Sciatic nerve (tissue), 2 donors: ENCODE measurements at regions not wholly inside any gene's neighbourhood (a gene's known extent, or its start where the extent isn't known, plus 50 kb on each side); places are given as distances from the start of the nearest gene placed in this dataset.
"Not testable (repeated sequence)": the region's sequence is repeated elsewhere in the genome, so short reads cannot be mapped to it uniquely, and the experiment has no call there.

ENCODE experiments used
- ATAC-seq: fragments of 200-7000 bp; cut with Tn5 transposase; one replicate; pipeline ENCODE4 v1.9.1; 2020; ENCODE audit warnings: mild to moderate bottlenecking, moderate library complexity
- DNase-seq: peaks from one replicate; pipeline ENCODE4 v3.0.0-alpha.2; 2020; ENCODE audit warnings: low spot score
- intact Hi-C: fragments of 100-400 bp; cut with DNase I; formaldehyde crosslinking; loops from one replicate; pipeline ENCODE4 v1.14.2; 2022
- donor health status: DM: no; HTN: no; CAD: no.
- donor health status: DM: no; HTN: no; CAD: no.

DNA sequence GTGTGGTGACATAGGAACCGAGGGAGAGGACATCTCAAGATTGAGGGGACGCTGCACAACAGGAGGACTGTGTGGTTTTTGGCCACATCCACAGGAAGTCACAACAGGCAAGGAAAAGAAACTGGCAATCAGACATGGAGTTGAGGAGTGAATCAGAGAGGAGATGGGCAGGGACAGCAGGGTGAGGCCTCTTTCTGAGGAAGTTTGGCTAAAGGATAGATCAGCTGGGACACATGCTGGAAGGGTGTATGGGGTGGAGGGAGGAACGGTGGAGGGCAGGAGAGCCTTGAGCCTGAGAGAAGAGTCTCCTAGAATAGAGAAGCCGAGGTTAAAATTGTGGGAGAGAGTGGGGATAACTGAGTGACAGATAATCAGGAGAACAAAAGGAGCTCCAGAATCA is 75.1 kb upstream of the CIDEA start:
- DNase-seq, intact Hi-C loops, ATAC-seq: not testable (repeated sequence)

DNA sequence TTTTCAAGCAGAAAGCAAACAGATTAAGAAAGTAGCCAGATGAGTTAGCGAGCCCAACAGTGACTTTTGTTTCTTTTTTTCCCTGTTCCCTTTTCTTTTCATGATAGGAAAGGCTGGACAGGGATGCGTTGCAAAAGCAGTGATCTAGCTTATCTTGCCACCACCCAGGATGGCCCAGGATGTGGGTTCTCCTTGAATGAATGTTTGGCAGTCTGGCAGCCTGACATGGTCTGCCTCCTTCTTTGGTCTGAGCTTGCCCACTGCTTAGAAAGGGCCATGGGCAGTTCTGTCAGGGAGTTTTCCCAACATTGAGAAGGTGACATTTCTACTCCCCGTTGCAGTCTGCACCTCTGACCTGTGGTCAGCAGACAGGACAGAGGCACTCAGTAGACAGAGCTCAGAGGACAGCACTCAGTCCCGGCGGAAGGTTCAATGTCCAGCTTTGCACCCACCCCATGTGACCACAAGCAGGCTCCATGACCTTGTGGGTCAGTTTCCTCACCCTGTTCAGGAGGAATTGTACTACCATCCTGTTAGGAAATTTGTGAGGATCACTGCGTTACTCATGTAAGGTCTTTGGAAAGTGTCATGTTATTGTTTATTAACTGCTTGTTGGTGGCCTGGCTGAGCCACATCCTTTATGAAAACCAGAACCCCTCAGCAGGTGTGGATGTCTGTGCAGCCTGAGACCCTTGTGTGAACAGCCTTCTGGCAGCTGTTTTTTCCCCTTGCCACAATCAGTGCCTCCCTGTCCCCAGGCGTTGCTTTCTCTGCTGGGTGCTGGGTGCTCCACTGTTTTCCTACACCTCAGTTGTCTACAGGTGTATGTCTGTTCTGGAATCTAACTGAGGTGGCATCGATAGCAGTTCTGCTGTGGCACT is 74.2 kb upstream of the CIDEA start:
- ATAC-seq, DNase-seq, intact Hi-C loops: not testable (repeated sequence)

DNA sequence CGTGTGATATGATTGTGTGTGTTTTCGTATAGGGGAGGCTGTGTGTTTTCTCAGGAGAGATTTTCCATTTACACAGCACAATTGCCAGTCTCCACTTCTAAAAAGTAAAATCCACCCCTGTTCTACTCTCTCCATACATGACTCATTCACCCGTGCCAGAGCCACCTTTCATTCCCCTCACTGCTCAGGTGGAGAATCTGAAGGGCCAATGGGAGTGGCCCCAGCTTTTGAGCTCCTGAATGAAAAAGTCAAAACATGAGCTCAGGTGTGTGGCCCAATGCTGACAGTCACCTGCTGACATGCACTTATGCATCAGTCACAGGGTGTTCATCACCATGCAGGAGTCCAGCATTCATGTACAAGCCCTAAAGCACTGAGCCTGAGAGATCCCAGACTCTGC is 55.4 kb upstream of the CIDEA start:
- DNase-seq, intact Hi-C loops, ATAC-seq: not testable (repeated sequence)

DNA sequence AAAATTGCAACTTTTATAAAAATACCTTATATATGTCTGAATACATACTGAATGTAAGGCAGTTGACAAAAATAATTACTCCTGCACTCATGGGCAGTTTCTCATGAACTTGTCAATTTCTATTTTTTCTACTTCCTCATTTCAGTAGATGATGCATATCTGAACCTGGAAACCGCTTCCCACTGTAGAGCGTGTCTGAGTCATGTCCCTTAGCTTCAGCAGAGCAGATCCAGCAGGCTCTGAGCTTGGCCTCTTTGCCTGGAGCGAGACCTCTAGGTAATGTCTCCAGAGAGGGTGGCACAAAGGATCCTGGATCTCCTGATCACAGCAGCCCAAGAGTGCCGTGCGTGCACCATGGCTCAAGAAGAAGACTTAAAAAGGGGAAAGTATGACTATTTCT is 54.0 kb upstream of the CIDEA start:
- intact Hi-C loops, DNase-seq: not testable (repeated sequence)
- peak; percentile 30 for ATAC-seq
